ENCODE measurements at regions not wholly inside any gene's neighbourhood (a gene's known extent, or its start where the extent isn't known, plus 50 kb on each side); places are given as distances from the start of the nearest gene placed in this dataset.

GRCh38 chr3:160098261-160098908 is 109.8 kb downstream of the IL12A start:
- no peak for DNase-seq

DNA sequence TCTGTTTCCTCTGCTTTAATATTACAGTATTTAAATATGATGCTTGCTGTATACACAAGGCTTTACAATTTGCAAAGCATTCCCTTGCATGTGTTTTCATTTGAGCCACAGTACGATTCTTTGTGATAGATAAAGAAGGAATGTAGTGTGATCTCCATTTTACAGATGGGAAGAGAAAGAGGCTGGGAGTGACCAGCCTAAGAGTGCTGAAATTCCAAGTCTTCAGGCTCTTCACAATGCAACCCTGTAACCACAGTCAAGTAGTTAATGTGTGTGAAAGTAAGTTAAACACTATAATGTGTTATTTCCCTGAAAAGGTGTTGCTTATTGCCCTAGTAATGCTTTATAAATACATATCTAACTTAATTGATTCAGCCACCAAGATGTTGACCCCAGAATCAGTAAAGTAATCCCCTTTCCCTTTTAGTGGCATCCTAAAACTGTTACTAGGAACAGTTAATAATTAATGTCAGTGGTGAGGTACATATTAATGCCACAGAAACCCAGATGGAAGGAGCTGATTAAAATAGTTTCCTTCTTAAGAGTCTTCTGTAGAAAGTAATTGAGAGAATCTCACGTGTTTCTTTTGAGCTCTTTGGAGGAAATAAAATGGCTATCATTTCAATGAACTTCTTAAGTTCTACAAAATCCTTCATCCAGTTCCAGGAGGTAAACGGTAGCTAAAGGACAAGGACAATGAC is 110.4 kb downstream of the IL12A start:
- no peak for DNase-seq

GRCh38 chr3:160099834-160100233 is 111.2 kb downstream of the IL12A start:
- no peak for DNase-seq

- DNase-seq = no peak
These were observed 112.0 kb downstream of the IL12A start for GRCh38 chr3:160100610-160101009.

GRCh38 chr3:160102001-160102400 is 113.4 kb downstream of the IL12A start:
- peak in 1 of 2 experiments; percentile 35 for DNase-seq

GRCh38 chr3:160103397-160103796 is 114.8 kb downstream of the IL12A start:
- DNase-seq = no peak

- no peak for DNase-seq
These were observed 117.4 kb downstream of the IL12A start for GRCh38 chr3:160105907-160106584.

GRCh38 chr3:160106905-160107861 is 118.0 kb upstream of the C3orf80 start:
- DNase-seq = no peak

- no peak for DNase-seq
These were observed 116.9 kb upstream of the C3orf80 start for GRCh38 chr3:160108362-160108761.

DNA sequence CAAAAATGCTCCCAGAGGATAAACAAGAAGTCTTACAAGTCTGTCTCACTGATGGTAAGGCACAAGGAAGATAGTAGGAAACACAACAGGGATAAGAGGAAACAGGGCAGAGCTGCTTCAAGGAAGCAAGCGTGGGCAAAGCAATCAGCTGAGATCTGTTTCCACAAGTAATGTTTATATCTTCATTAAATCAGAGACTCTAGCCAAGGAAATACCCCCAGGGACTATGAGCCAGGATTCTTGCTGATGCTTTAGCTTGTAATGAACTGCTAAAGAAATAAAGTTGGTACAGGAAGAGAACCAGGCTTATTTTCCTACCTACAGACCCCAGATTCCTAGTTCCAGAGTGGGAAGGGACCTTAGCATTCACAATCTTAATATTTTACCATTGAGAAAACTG is 112.7 kb upstream of the C3orf80 start:
- DNase-seq = no peak

DNA sequence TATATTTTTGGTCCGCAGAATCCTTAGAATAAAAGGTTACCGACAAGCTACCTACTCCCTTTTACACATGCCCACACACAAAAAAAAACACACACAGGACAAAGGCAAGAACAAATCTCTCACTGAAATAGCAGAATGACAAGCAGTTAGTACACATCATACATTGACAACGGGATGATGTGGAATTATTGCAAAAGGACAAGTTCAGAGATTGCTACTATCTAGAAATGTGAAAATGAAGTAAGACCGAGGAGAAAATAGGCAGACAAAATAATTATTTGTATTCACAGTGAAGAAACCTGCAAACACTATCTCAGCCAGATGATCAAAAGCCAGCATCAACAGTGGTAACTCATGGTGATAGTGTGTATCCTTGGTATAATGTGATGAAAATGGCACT is 112.2 kb upstream of the C3orf80 start:
- no peak for DNase-seq

DNA sequence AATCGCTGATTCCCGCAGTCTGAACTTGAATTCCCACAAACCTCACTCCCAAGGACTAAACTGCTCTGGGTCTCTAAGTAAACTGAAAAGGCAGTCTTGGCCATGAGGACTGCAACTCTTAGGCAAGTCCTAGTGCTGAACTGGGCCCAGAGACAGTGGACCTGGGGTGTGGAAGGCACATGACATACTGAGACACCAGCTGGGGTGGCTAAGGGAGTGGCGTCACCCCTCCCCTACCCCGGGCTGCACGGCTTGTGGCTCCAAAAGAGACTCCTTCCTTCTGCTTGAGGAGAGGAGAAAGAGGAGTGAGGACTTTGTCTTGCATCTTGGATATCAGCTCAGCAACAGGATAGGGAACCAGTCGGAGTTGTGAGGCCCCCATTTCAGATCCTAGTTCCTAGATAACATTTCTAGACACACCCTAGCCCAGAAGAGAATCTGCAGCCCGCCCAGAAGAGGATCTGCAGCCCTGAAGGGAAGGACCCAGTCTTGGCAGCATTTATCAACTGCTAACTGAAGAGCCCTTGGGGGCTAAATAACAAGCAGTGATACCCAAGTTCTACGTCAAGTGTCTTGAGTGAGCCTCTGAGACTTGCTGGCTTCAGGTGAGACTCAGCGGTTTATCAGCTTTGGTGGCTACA is 110.7 kb upstream of the C3orf80 start:
- no peak for DNase-seq

- no peak for DNase-seq
These were observed 109.8 kb upstream of the C3orf80 start for GRCh38 chr3:160115387-160115786.

DNA sequence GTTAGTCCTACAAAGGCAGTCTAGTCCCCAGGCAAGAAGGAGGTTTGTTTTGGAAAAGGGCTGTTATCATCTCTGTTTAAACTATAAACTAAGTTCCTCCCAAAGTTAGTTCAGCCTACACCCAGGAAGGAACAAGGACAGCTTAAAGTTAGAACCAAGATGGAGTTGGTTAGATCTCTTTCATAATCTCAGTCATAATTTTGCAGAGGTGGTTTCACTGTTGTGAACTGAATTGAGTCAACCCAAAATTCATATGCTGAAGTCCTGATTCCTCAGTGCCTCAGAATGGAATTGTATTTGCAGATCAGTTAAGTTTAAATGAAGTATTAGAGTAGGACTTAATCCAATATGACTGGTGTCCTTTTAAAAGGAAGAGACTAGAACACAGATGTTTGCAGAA is 101.0 kb upstream of the C3orf80 start:
- no peak for DNase-seq

GRCh38 chr3:160125258-160125657 is 100.0 kb upstream of the C3orf80 start:
- DNase-seq = no peak

DNA sequence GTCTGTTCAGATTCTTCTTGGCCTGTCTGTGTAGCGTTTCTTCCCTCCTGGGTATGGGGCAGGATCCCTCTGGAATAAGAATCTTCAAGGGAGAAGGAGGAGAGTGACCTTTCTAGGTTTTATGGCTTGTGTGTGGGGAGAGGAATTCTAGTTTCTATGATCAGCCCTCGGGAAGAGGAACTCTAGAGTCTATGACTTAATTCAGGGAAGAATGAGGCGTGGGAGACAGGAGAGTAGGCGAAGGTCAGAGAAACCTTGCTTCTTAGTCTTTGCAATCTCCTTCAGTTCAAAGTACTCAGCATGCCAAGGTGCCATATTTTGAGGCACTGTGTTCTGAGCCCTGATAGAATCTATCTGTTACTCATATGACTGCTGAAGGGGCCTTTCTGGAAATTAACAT is 99.2 kb upstream of the C3orf80 start:
- no peak for DNase-seq

DNA sequence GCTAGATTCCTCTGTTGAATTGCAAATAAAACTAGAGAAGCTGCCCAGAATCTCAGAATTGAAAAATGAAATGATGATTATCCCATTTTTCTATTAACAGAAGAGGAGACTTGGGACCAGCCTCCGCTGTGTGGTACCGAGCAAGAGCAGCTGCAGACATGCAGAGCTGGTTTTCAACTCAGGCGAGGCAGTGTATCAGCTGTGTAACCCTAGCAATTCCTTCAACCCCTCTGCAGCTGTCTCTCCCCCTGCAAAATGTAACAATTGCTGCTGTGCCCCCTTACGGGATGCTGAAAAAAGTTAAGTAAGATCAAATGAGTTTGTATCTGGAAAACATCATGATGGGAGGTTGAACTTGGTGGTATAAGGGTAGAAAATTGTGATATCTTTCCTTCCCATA is 98.5 kb upstream of the C3orf80 start:
- no peak for DNase-seq

GRCh38 chr3:160127308-160127707 is 97.9 kb upstream of the C3orf80 start:
- no peak for DNase-seq

DNA sequence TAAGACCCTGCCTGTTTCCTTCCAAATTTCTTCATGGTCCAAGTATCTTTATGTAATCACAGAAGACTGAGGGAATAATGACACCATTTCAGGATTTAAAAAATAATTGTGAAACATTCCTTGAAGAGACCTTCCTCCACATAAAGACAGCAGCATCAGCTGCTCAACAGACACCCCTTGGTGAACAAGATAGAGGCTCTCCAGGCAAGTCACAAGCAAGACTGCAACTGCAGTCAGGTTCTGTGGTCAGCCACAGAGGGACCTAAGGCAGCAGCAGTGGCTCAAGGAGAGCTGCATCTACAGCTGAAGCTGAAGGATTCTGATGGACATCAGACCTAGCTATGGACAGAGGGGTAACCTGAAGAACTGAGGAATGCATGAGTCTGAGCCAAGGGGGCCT is 97.2 kb upstream of the C3orf80 start:
- DNase-seq = no peak

DNA sequence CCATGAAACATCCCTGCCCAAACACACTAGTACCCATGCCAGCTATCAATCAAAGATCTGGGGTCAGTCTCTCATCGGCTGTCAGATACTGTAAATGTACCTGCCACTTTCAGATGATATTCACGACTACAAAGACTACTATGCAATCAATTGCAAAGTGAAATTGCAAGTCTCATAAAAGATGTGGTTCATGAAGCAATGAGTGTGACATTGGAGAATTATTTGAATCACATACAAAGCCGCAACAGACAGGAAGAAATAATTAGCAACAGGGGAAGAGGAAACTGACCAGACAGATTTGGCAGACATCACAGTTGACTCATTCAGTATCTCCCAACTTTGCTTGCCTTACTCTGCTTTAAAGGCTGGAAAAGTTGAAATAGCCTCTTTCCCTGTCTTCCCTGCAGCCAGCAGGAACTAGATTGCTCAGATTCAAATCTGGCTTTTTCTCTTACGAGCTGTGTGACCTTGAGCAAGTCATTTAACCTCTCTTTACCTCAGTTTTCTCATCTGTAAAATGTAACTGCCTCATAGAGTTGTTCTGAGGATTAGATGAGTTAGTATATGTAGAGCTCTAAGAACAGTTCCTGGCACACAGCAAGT is 95.7 kb upstream of the C3orf80 start:
- DNase-seq = no peak

DNA sequence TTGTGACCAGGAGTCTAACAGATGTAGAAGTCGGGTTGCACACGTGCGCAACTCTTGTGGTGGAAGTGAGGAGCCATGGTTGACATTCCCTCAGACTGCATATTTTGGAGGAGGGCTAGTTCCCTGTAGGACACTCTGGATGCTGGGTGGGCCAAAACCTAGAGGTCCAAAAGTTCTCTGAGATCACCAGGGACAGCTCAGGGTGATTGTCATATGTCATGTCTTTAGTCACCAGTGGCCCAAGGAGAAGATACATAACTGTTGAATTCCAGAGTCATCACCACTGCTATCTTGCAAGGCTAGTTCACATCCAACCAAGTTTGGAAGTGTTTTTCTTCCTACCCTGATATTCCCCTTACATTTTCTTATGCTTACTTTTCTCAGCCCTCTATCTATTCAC is 95.2 kb upstream of the C3orf80 start:
- DNase-seq = no peak

DNA sequence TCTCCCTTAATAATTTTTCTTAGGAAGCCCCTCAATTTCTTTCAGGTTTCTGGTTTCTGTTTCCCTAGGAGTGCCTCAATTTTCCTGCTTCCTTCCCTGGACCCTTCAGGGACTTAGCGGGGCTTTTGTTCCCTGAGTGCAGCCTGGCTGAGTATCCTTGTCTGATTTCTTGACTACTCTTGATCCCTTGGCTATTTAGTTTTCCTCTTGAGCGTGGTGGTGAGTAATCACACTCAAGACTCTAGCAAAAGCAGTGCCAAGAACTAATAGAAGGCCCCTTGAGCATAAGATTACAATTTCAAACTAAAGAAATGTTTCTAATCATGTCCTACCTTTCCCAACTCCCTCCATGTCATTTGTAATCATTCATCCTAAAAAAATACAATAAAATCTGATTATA is 94.3 kb upstream of the C3orf80 start:
- no peak for DNase-seq

Data from NCI-H446 (cell line).